NCI-H446 (cell line): ENCODE measurements at regions not wholly inside any gene's neighbourhood (a gene's known extent, or its start where the extent isn't known, plus 50 kb on each side); places are given as distances from the start of the nearest gene placed in this dataset.

ENCODE experiments used
- DNase-seq, 2 experiments: peaks; one replicate each; lab custom pipeline; 2025; lab: John Stamatoyannopoulos, UW

- peak; percentile 15 to 25 for DNase-seq
Observed at GRCh38 chr3:53949541-53949940, 57.9 kb upstream of the SELENOK start.

GRCh38 chr3:53948174-53948573 is 56.5 kb upstream of the SELENOK start:
- DNase-seq, result no peak

GRCh38 chr3:53944028-53944427 is 52.4 kb upstream of the SELENOK start:
- no peak for DNase-seq

- no peak for DNase-seq
Observed at GRCh38 chr3:53941950-53942349, 50.3 kb upstream of the SELENOK start.
